Naive thymus-derived CD8-positive, alpha-beta T cell (primary cell): ENCODE measurements at regions not wholly inside any gene's neighbourhood (a gene's known extent, or its start where the extent isn't known, plus 50 kb on each side); places are given as distances from the start of the nearest gene placed in this dataset.

Experiments used
- ATAC-seq, 2 donors: fragments of 150-1000 bp; cut with Tn5 transposase in 1 of 2; sonication (Bioruptor Pico), chemical (Tn5 transposase) in 1 of 2; 1 replicate in 1 of 2; 2 replicates in 1 of 2; pipeline ENCODE4 v1.10.0; 2021; ENCODE audit warnings: mild to moderate bottlenecking in 2 of 2, moderate library complexity in 2 of 2
- POLR2A ChIA-PET: fragments of 350-600 bp; sonication (Branson Sonifier 250); formaldehyde crosslinking; loops from one replicate; lab custom pipeline; 2021; ENCODE audit warnings: antibody characterized with exemption; lab: Charles Lee
- DNase-seq, 10 donors: peaks; one replicate each; pipeline versions ENCODE4 v3.0.0 to v3.0.0-alpha.2; 2020 to 2022
- H3K27ac Mint-ChIP-seq, 10 donors: one replicate each; pipeline ENCODE4 v1.8.0; 2020 to 2022; ENCODE audit warnings: mild to moderate bottlenecking in 10 of 10, mixed read lengths in 10 of 10, moderate library complexity in 4 of 10, inconsistent platforms in 1 of 10
- H3K27me3 Mint-ChIP-seq, 5 donors: one replicate each; pipeline ENCODE4 v1.8.0; 2021 to 2022; ENCODE audit warnings: mixed read lengths in 5 of 5
- H3K36me3 Mint-ChIP-seq, 3 donors: one replicate each; pipeline ENCODE4 v1.8.0; 2020 to 2022; ENCODE audit warnings: mixed read lengths in 3 of 3, mild to moderate bottlenecking in 2 of 3, inconsistent platforms in 1 of 3
- H3K4me1 Mint-ChIP-seq, 4 donors: one replicate each; pipeline ENCODE4 v1.8.0; 2021 to 2022; ENCODE audit warnings: mixed read lengths in 4 of 4
- H3K4me3 Mint-ChIP-seq, 10 donors: one replicate each; pipeline ENCODE4 v1.8.0; 2020 to 2022; ENCODE audit warnings: mild to moderate bottlenecking in 10 of 10, mixed read lengths in 10 of 10, moderate library complexity in 6 of 10, inconsistent platforms in 1 of 10
- H3K9me3 Mint-ChIP-seq, 9 donors: one replicate each; pipeline ENCODE4 v1.8.0; 2020 to 2022; ENCODE audit warnings: mixed read lengths in 9 of 9, mild to moderate bottlenecking in 3 of 9, inconsistent platforms in 1 of 9, moderate library complexity in 1 of 9

- Mint-ChIP-seq H3K4me3 (no peak overlapping the region), H3K27ac (no peak overlapping the region), H3K36me3 (no peaks in the 10 kb centered on the region), H3K27me3 (no peaks in the 10 kb centered on the region), H3K9me3 (peaks cover 0 to 2% (median 0%) of the 10 kb centered on the region in 9 donors), H3K4me1 (no peaks in the 10 kb centered on the region)
- POLR2A ChIA-PET = no interaction called here
- DNase-seq (no peak), ATAC-seq (no peak)
Measured at GRCh38 chr21:23016617-23017016, 2018.4 kb downstream of the NCAM2 start.

GRCh38 chr21:23017989-23018388 lies 2019.8 kb downstream of the NCAM2 start:
- no peaks in the 10 kb centered on the region for H3K4me1 Mint-ChIP-seq
- H3K27ac Mint-ChIP-seq = no peak overlapping the region
- peaks cover 0 to 4% (median 0%) of the 10 kb centered on the region in 9 donors for H3K9me3 Mint-ChIP-seq
- DNase-seq = no peak
- POLR2A ChIA-PET = no interaction called here
- H3K4me3 Mint-ChIP-seq = no peak overlapping the region
- ATAC-seq = no peak
- H3K36me3 Mint-ChIP-seq = no peaks in the 10 kb centered on the region
- H3K27me3 Mint-ChIP-seq = no peaks in the 10 kb centered on the region

- POLR2A ChIA-PET = no interaction called here
- no peak for ATAC-seq
- H3K27me3 Mint-ChIP-seq = no peaks in the 10 kb centered on the region
- no peak overlapping the region for H3K4me3 Mint-ChIP-seq
- no peak overlapping the region for H3K27ac Mint-ChIP-seq
- H3K9me3 Mint-ChIP-seq = peaks cover 0 to 4% (median 0%) of the 10 kb centered on the region in 9 donors
- no peak for DNase-seq
- H3K4me1 Mint-ChIP-seq = no peaks in the 10 kb centered on the region
- no peaks in the 10 kb centered on the region for H3K36me3 Mint-ChIP-seq
Measured at GRCh38 chr21:23020969-23021368, 2022.8 kb downstream of the NCAM2 start.

- Mint-ChIP-seq H3K9me3 (peaks cover 0 to 4% (median 0%) of the 10 kb centered on the region in 9 donors), H3K4me3 (no peak overlapping the region), H3K27me3 (no peaks in the 10 kb centered on the region), H3K36me3 (no peaks in the 10 kb centered on the region), H3K4me1 (no peaks in the 10 kb centered on the region), H3K27ac (no peak overlapping the region)
- ATAC-seq = no peak
- no peak for DNase-seq
- POLR2A ChIA-PET = no interaction called here
Measured at GRCh38 chr21:23021481-23021880, 2023.3 kb downstream of the NCAM2 start.

- Mint-ChIP-seq H3K4me1 (no peaks in the 10 kb centered on the region), H3K9me3 (peaks cover 0 to 7% (median 0%) of the 10 kb centered on the region in 9 donors), H3K27me3 (no peaks in the 10 kb centered on the region), H3K27ac (no peak overlapping the region), H3K36me3 (no peaks in the 10 kb centered on the region), H3K4me3 (no peak overlapping the region)
- DNase-seq = no peak
- POLR2A ChIA-PET = no interaction called here
- no peak for ATAC-seq
Measured at GRCh38 chr21:23026878-23027277, 2028.7 kb downstream of the NCAM2 start.

- DNase-seq (no peak), ATAC-seq (no peak)
- Mint-ChIP-seq H3K4me3 (no peak overlapping the region), H3K36me3 (no peaks in the 10 kb centered on the region), H3K9me3 (no peaks in the 10 kb centered on the region), H3K4me1 (no peaks in the 10 kb centered on the region), H3K27ac (no peak overlapping the region), H3K27me3 (no peaks in the 10 kb centered on the region)
- POLR2A ChIA-PET = no interaction called here
Measured at GRCh38 chr21:23039846-23040245, 2041.6 kb downstream of the NCAM2 start.

GRCh38 chr21:23045955-23046354 lies 2047.7 kb downstream of the NCAM2 start:
- POLR2A ChIA-PET = no interaction called here
- H3K36me3 Mint-ChIP-seq = no peaks in the 10 kb centered on the region
- no peak overlapping the region for H3K27ac Mint-ChIP-seq
- no peak for ATAC-seq
- H3K9me3 Mint-ChIP-seq = no peaks in the 10 kb centered on the region
- H3K27me3 Mint-ChIP-seq = no peaks in the 10 kb centered on the region
- H3K4me3 Mint-ChIP-seq = no peak overlapping the region
- no peak for DNase-seq
- no peaks in the 10 kb centered on the region for H3K4me1 Mint-ChIP-seq

GRCh38 chr21:23067672-23068071 lies 2069.5 kb downstream of the NCAM2 start:
- Mint-ChIP-seq H3K36me3 (no peaks in the 10 kb centered on the region), H3K4me3 (no peak overlapping the region), H3K9me3 (peaks cover 0 to 11% (median 0%) of the 10 kb centered on the region in 9 donors), H3K27me3 (peaks cover 0 to 1% (median 0%) of the 10 kb centered on the region in 5 donors), H3K4me1 (no peaks in the 10 kb centered on the region), H3K27ac (no peak overlapping the region)
- POLR2A ChIA-PET = no interaction called here
- DNase-seq (no peak), ATAC-seq (no peak)

- DNase-seq (no peak), ATAC-seq (no peak)
- Mint-ChIP-seq H3K36me3 (no peaks in the 10 kb centered on the region), H3K27ac (no peak overlapping the region), H3K27me3 (no peaks in the 10 kb centered on the region), H3K4me3 (no peak overlapping the region), H3K4me1 (no peaks in the 10 kb centered on the region), H3K9me3 (peaks cover 0 to 12% (median 3%) of the 10 kb centered on the region in 9 donors)
- POLR2A ChIA-PET = no interaction called here
Measured at GRCh38 chr21:23083242-23083641, 2085.0 kb downstream of the NCAM2 start.

- Mint-ChIP-seq H3K27me3 (no peaks in the 10 kb centered on the region), H3K4me3 (no peak overlapping the region), H3K9me3 (peaks cover 0 to 17% (median 0%) of the 10 kb centered on the region in 9 donors), H3K36me3 (no peaks in the 10 kb centered on the region), H3K27ac (no peak overlapping the region), H3K4me1 (no peaks in the 10 kb centered on the region)
- POLR2A ChIA-PET = no interaction called here
- DNase-seq (no peak), ATAC-seq (no peak)
Measured at GRCh38 chr21:23093259-23093658, 2095.1 kb downstream of the NCAM2 start.

- H3K36me3 Mint-ChIP-seq = no peaks in the 10 kb centered on the region
- POLR2A ChIA-PET = no interaction called here
- no peak overlapping the region for H3K27ac Mint-ChIP-seq
- no peaks in the 10 kb centered on the region for H3K27me3 Mint-ChIP-seq
- DNase-seq = no peak
- H3K4me1 Mint-ChIP-seq = no peaks in the 10 kb centered on the region
- peaks cover 0 to 3% (median 0%) of the 10 kb centered on the region in 9 donors for H3K9me3 Mint-ChIP-seq
- ATAC-seq = no peak
- H3K4me3 Mint-ChIP-seq = no peak overlapping the region
Measured at GRCh38 chr21:23099185-23099584, 2101.0 kb downstream of the NCAM2 start.

- no peaks in the 10 kb centered on the region for H3K4me1 Mint-ChIP-seq
- no peak overlapping the region for H3K27ac Mint-ChIP-seq
- no peaks in the 10 kb centered on the region for H3K27me3 Mint-ChIP-seq
- H3K36me3 Mint-ChIP-seq = no peaks in the 10 kb centered on the region
- no peak for ATAC-seq
- no peak for DNase-seq
- H3K4me3 Mint-ChIP-seq = no peak overlapping the region
- POLR2A ChIA-PET = interaction anchor here (0.6 kb wide), 1 partner anchor 69 kb away, joined by 5 read pairs; no protein-coding TSS in a partner anchor
- peaks cover 0 to 3% (median 0%) of the 10 kb centered on the region in 9 donors for H3K9me3 Mint-ChIP-seq
Measured at GRCh38 chr21:23101111-23101510, 2102.9 kb downstream of the NCAM2 start.

- no peak for ATAC-seq
- no peaks in the 10 kb centered on the region for H3K4me1 Mint-ChIP-seq
- no peaks in the 10 kb centered on the region for H3K27me3 Mint-ChIP-seq
- DNase-seq = no peak
- H3K36me3 Mint-ChIP-seq = no peaks in the 10 kb centered on the region
- POLR2A ChIA-PET = no interaction called here
- H3K27ac Mint-ChIP-seq = no peak overlapping the region
- H3K4me3 Mint-ChIP-seq = no peak overlapping the region
- H3K9me3 Mint-ChIP-seq = no peaks in the 10 kb centered on the region
Measured at GRCh38 chr21:23108533-23108932, 2110.3 kb downstream of the NCAM2 start.

GRCh38 chr21:23111070-23111600 lies 2112.9 kb downstream of the NCAM2 start:
- Mint-ChIP-seq H3K27me3 (no peaks in the 10 kb centered on the region), H3K36me3 (no peaks in the 10 kb centered on the region), H3K4me1 (no peaks in the 10 kb centered on the region), H3K27ac (no peak overlapping the region), H3K9me3 (no peaks in the 10 kb centered on the region), H3K4me3 (no peak overlapping the region)
- no peak for ATAC-seq
- POLR2A ChIA-PET = no interaction called here
- DNase-seq = no peak
